Sigmoid colon (tissue), 6 donors: ENCODE measurements at regions not wholly inside any gene's neighbourhood (a gene's known extent, or its start where the extent isn't known, plus 50 kb on each side); places are given as distances from the start of the nearest gene placed in this dataset.

Source experiments
- DNase-seq: peaks from one replicate; pipeline ENCODE4 v3.0.0-alpha.2; 2019
- H3K27ac ChIP-seq, 4 donors: fragments of 200-600 bp; sonication (generic); one replicate each; pipeline ENCODE4 v1.5.1; 2016 to 2019; ENCODE audit warnings: mild to moderate bottlenecking in 1 of 4
- H3K27me3 ChIP-seq, 3 donors: fragments of 200-600 bp; sonication (generic); one replicate each; pipeline ENCODE4 v1.5.1; 2019; ENCODE audit warnings: mild to moderate bottlenecking in 1 of 3
- H3K36me3 ChIP-seq, 4 donors: fragments of 200-600 bp; sonication (generic); one replicate each; pipeline ENCODE4 v1.5.1; 2016 to 2019
- H3K4me1 ChIP-seq, 4 donors: fragments of 200-600 bp; sonication (generic); one replicate each; pipeline ENCODE4 v1.5.1; 2017 to 2019
- H3K4me3 ChIP-seq, 4 donors: fragments of 200-600 bp; sonication (generic); one replicate each; pipeline ENCODE4 v1.5.1; 2017 to 2019; ENCODE audit warnings: mild to moderate bottlenecking in 2 of 4, moderate library complexity in 1 of 4
- H3K9me3 ChIP-seq, 4 donors: fragments of 200-600 bp in 3 of 4; sonication (generic) in 3 of 4; one replicate each; pipeline versions ENCODE4 v1.5.1 to v1.6.1; 2013 to 2019
- EP300 ChIP-seq, 4 donors: sonication (generic); formaldehyde crosslinking; IDR thresholded peaks; one replicate each; pipeline ENCODE4 v1.6.1; 2017; ENCODE audit warnings: antibody characterized with exemption in 4 of 4
- POLR2A ChIP-seq, 2 donors: fragments of 450-650 bp; IDR thresholded peaks; one replicate each; pipeline ENCODE4 v1.6.1; 2016; ENCODE audit warnings: antibody characterized with exemption in 2 of 2, mild to moderate bottlenecking in 2 of 2, moderate library complexity in 2 of 2
- POLR2AphosphoS5 ChIP-seq, 4 donors: sonication (generic); formaldehyde crosslinking; IDR thresholded peaks; one replicate each; pipeline ENCODE4 v1.6.1; 2017; ENCODE audit warnings: antibody characterized with exemption in 4 of 4
- WGBS, 2 donors: extraction: QIAGEN DNeasy Blood & Tissue Kit; methylation state at CpG; one replicate each; pipeline ENCODE4 v1.1.7; 2013; 5-methylcytosine and 5-hydroxymethylcytosine counted together
- intact Hi-C: fragments of 100-400 bp; cut with DNase I; formaldehyde crosslinking; loops from one replicate; pipeline ENCODE4 v1.15.1; 2023
- TF ChIP-seq, protein P1 (sequence below), 4 experiments: fragments of 450-650 bp in 3 of 4; fragments of 200-600 bp in 1 of 4; IDR thresholded peaks; one replicate each; pipeline ENCODE4 v1.5.1; 2016 to 2019; ENCODE audit warnings: antibody characterized with exemption in 4 of 4, mild to moderate bottlenecking in 3 of 4, moderate library complexity in 2 of 4
- donor health status: healthy with polysubstance abuse.
- donor health status: healthy.

DNA sequence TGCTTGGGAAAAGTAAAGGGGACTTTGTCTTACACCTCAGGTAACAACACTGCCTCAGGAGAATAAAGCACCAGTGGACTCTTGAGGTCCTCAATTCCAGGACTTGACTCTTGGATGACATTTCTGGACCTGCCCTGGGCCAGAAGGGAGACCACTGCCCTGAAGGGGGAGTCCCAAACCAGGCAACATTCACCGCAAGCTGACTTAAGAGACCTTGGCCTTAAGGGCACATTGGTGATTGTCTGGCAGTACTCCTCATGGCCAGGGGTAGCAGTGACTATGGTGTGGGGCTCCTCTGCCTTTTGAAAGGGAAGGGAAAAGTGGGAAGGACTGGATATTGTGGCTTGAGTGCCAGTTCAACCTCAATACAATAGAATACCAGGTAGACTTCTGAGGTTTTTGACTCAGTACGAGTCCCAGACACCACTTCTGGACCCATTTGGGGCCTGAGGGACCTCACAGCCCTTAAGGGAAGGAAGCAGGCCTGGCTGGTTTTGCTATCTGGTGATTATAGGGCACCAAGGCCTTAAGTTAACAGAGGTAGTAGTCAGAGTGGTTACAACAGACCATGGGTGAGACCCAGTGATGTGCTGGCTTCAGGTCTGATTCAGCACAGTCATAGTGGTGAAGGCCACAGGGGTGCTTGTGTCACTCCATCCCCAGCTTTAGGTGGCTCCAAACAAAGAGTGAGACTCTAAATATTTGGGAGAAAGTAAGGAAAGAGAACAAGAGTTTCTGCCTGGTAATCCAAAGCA is 121.2 kb upstream of the TET2 start:
- H3K4me1 ChIP-seq: no peaks in the 10 kb centered on the region
- intact Hi-C loops: no loop called here
- no peak for DNase-seq
- H3K36me3 ChIP-seq: no peaks in the 10 kb centered on the region
- H3K27me3 ChIP-seq: no peaks in the 10 kb centered on the region
- no peak overlapping the region for H3K4me3 ChIP-seq
- H3K27ac ChIP-seq: no peak overlapping the region
- 93 to 95% methylated on average over 2 of the region's 2 CpGs for WGBS, 2 donors
- H3K9me3 ChIP-seq: peaks cover 0 to 4% (median 3%) of the 10 kb centered on the region in 4 donors
- TF ChIP-seq EP300 (IDR thresholded peaks at IDR 0.05) (no peak), POLR2AphosphoS5 (IDR thresholded peaks at IDR 0.05) (no peak), POLR2A (IDR thresholded peaks at IDR 0.05) (no peak)
- TF ChIP-seq, protein P1, sequence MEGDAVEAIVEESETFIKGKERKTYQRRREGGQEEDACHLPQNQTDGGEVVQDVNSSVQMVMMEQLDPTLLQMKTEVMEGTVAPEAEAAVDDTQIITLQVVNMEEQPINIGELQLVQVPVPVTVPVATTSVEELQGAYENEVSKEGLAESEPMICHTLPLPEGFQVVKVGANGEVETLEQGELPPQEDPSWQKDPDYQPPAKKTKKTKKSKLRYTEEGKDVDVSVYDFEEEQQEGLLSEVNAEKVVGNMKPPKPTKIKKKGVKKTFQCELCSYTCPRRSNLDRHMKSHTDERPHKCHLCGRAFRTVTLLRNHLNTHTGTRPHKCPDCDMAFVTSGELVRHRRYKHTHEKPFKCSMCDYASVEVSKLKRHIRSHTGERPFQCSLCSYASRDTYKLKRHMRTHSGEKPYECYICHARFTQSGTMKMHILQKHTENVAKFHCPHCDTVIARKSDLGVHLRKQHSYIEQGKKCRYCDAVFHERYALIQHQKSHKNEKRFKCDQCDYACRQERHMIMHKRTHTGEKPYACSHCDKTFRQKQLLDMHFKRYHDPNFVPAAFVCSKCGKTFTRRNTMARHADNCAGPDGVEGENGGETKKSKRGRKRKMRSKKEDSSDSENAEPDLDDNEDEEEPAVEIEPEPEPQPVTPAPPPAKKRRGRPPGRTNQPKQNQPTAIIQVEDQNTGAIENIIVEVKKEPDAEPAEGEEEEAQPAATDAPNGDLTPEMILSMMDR (IDR thresholded peaks at IDR 0.05): no peak

DNA sequence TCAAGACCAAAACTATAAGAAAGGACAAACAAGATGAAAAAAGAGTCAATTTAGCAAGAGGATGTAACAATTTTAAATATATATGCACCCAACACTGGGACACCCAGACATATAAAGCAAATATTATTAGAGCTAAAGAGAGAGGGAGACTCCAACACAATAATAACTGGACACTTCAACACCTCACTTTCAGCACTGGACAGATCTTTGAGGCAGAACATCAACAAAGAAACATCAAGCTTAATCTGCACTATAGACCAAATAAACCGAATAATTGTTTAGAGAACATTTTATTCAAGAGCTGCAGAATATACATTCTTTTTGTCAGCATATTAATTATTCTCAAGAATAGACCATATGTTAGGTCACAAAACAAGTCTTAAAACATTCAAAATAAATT is 109.7 kb upstream of the TET2 start:
- H3K36me3 ChIP-seq: no peaks in the 10 kb centered on the region
- no peak overlapping the region for H3K27ac ChIP-seq
- WGBS, 2 donors: 85% methylated on average over 1 of the region's 1 CpG
- intact Hi-C loops: no loop called here
- no peaks in the 10 kb centered on the region for H3K4me1 ChIP-seq
- no peak overlapping the region for H3K4me3 ChIP-seq
- H3K9me3 ChIP-seq: peaks cover 0 to 2% (median 0%) of the 10 kb centered on the region in 4 donors
- no peak for DNase-seq
- no peaks in the 10 kb centered on the region for H3K27me3 ChIP-seq
- TF ChIP-seq EP300 (IDR thresholded peaks at IDR 0.05): no peak
- no peak for TF ChIP-seq POLR2AphosphoS5 (IDR thresholded peaks at IDR 0.05)
- TF ChIP-seq, protein P1 (IDR thresholded peaks at IDR 0.05): no peak
- TF ChIP-seq POLR2A (IDR thresholded peaks at IDR 0.05): no peak

DNA sequence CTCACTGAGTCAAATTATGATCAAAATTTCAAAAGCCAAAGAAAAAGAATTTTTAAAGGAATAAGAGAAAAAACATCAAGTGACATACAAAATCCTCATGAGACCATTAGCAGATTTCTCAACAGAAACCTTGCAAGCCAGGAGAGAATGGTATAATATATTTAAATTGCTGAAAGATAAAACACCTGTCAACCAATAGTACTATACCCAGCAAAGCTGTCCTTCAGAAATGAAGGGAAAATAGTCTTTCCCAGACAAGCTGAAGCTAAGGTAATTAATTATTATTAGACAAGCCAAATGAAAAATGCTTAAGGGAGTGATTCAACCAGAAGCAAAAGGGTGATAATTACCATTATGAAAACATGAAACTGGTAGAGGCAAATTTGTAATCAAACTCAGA is 104.2 kb upstream of the TET2 start:
- TF ChIP-seq, protein P1 (IDR thresholded peaks at IDR 0.05): no peak
- TF ChIP-seq EP300 (IDR thresholded peaks at IDR 0.05) (no peak), POLR2AphosphoS5 (IDR thresholded peaks at IDR 0.05) (no peak), POLR2A (IDR thresholded peaks at IDR 0.05) (no peak)
- no peak overlapping the region for H3K27ac ChIP-seq
- intact Hi-C loops: no loop called here
- no peak for DNase-seq
- H3K9me3 ChIP-seq: peaks cover 0 to 6% (median 4%) of the 10 kb centered on the region in 4 donors
- H3K27me3 ChIP-seq: no peaks in the 10 kb centered on the region
- no peaks in the 10 kb centered on the region for H3K36me3 ChIP-seq
- H3K4me1 ChIP-seq: no peaks in the 10 kb centered on the region
- H3K4me3 ChIP-seq: no peak overlapping the region

DNA sequence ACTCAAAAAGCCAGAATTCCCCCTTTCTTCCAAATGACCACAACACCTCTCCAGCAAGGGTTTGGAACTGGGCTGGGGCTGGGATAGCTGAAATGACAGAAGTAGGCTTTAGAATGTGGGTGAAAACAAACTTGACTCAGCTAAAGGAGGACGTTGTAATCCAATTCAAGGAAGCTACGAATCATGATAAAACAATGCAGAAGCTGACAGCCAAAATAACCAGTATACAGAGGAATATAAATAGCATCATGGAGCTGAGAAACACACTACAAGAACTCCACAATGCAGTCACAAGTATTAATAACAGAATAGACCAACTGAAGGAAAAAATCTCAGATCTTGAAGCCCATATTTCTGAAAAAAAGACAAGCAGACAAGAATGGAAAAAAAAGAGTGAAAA is 95.8 kb upstream of the TET2 start:
- no peaks in the 10 kb centered on the region for H3K27me3 ChIP-seq
- WGBS, 2 donors: 66 to 75% methylated on average over 2 of the region's 2 CpGs
- no peaks in the 10 kb centered on the region for H3K4me1 ChIP-seq
- H3K9me3 ChIP-seq: peaks cover 0 to 3% (median 0%) of the 10 kb centered on the region in 4 donors
- H3K27ac ChIP-seq: no peak overlapping the region
- H3K36me3 ChIP-seq: no peaks in the 10 kb centered on the region
- TF ChIP-seq POLR2AphosphoS5 (IDR thresholded peaks at IDR 0.05): no peak
- TF ChIP-seq, protein P1 (IDR thresholded peaks at IDR 0.05): no peak
- TF ChIP-seq POLR2A (IDR thresholded peaks at IDR 0.05): no peak
- TF ChIP-seq EP300 (IDR thresholded peaks at IDR 0.05): no peak
- DNase-seq: no peak
- no peak overlapping the region for H3K4me3 ChIP-seq
- intact Hi-C loops: no loop called here
